ENCODE measurements at regions not wholly inside any gene's neighbourhood (a gene's known extent, or its start where the extent isn't known, plus 50 kb on each side); places are given as distances from the start of the nearest gene placed in this dataset.

- TF ChIP-seq, protein P1, sequence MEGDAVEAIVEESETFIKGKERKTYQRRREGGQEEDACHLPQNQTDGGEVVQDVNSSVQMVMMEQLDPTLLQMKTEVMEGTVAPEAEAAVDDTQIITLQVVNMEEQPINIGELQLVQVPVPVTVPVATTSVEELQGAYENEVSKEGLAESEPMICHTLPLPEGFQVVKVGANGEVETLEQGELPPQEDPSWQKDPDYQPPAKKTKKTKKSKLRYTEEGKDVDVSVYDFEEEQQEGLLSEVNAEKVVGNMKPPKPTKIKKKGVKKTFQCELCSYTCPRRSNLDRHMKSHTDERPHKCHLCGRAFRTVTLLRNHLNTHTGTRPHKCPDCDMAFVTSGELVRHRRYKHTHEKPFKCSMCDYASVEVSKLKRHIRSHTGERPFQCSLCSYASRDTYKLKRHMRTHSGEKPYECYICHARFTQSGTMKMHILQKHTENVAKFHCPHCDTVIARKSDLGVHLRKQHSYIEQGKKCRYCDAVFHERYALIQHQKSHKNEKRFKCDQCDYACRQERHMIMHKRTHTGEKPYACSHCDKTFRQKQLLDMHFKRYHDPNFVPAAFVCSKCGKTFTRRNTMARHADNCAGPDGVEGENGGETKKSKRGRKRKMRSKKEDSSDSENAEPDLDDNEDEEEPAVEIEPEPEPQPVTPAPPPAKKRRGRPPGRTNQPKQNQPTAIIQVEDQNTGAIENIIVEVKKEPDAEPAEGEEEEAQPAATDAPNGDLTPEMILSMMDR (conservative IDR thresholded peaks at IDR 0.05; ENCODE audit: control insufficient read depth, insufficient read depth, low read depth, low read length): no peak
- H3K4me3 ChIP-seq (ENCODE audit: control insufficient read depth, low read depth, low read length): no peak overlapping the region
- no peak for DNase-seq (ENCODE audit: low read depth)
Observed at GRCh38 chr5:125012727-125013451, 266.4 kb upstream of the ZNF608 start.

DNA sequence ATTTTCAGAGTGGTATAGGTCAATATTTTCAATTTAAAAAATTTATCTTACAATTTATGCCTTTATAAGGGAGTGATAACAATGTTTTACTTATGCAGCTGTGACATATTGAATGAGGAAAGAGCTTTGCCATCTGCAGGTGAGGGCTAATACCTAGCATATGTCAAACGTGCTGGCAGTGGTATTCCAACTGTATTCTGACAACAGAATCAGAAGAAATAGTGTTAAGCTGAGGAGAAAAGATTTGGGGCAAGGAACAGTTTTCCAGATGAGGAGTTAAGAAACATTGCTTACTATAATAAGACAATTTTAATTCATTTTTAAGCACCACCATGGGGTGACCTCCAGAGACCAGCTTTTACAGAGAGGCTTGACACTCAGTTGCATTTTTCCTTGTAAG is 267.8 kb upstream of the ZNF608 start:
- H3K4me3 ChIP-seq (ENCODE audit: control insufficient read depth, low read depth, low read length): no peak overlapping the region
- TF ChIP-seq, protein P1 (conservative IDR thresholded peaks at IDR 0.05; ENCODE audit: control insufficient read depth, insufficient read depth, low read depth, low read length): no peak
- no peak for DNase-seq (ENCODE audit: low read depth)

DNA sequence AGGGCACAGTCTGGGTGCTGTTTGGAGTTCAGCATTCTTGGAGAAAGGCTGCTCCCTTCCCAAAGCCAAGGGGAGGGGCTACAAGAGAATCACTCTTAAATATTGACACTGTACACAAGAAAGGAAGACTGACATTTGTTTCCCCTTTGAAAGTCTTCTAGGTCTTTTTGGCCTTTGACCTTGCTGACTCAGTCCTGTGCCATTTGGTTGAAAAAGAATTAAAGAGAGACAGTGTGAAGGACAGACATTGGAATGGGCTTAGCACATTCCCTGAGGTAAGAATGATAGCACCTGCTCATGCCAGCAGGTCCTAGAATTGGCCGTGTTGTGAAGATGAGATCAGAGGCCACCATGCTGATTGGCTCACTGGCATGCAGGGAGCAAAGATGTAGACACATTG is 271.4 kb upstream of the ZNF608 start:
- no peak for DNase-seq (ENCODE audit: low read depth)
- H3K4me3 ChIP-seq (ENCODE audit: control insufficient read depth, low read depth, low read length): no peak overlapping the region
- TF ChIP-seq, protein P1 (conservative IDR thresholded peaks at IDR 0.05; ENCODE audit: control insufficient read depth, insufficient read depth, low read depth, low read length): no peak

DNA sequence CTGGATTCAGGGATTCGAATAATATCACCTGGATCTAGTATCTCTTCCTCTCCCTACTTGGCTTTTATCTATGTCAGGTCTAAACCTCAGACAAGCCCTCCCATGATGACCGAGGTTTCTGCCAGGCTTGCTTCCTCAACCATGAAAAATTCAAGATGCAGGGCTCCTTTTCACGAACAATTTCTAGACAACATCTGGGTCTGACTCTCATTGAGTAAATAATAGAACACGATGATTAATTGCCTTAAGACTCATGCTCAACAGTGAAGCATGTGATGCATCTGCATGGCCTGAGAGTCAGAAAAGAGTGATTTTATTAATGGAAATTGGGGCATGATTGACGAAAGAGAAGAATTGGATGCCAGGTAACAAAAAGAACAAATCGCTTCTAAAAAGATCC is 277.2 kb upstream of the ZNF608 start:
- peak; percentile 75 for DNase-seq (ENCODE audit: low read depth)
- TF ChIP-seq, protein P1 (conservative IDR thresholded peaks at IDR 0.05; ENCODE audit: control insufficient read depth, insufficient read depth, low read depth, low read length): no peak
- H3K4me3 ChIP-seq (ENCODE audit: control insufficient read depth, low read depth, low read length): no peak overlapping the region

GRCh38 chr5:125026867-125027731 is 280.7 kb upstream of the ZNF608 start:
- TF ChIP-seq, protein P1 (conservative IDR thresholded peaks at IDR 0.05; ENCODE audit: control insufficient read depth, insufficient read depth, low read depth, low read length): no peak
- peak; percentile 55 for DNase-seq (ENCODE audit: low read depth)

GRCh38 chr5:125032286-125032685 is 285.8 kb upstream of the ZNF608 start:
- DNase-seq (ENCODE audit: low read depth): peak; percentile 70
- TF ChIP-seq, protein P1 (conservative IDR thresholded peaks at IDR 0.05; ENCODE audit: control insufficient read depth, insufficient read depth, low read depth, low read length): no peak
- H3K4me3 ChIP-seq (ENCODE audit: control insufficient read depth, low read depth, low read length): no peak overlapping the region

More at GRCh38 chr5:125026867-125027731, 280.7 kb upstream of the ZNF608 start:
- no peak overlapping the region for H3K4me3 ChIP-seq (ENCODE audit: control insufficient read depth, low read depth, low read length)

Measured in fibroblast of mammary gland (primary cell).